Glutamatergic neuron (in vitro differentiated cells): ENCODE measurements at regions not wholly inside any gene's neighbourhood (a gene's known extent, or its start where the extent isn't known, plus 50 kb on each side); places are given as distances from the start of the nearest gene placed in this dataset.

Experiments used
- DNase-seq: peaks from one replicate; pipeline ENCODE4 v3.0.0; 2022
- H3K27ac Mint-ChIP-seq: one replicate; pipeline ENCODE4 v1.8.0; 2020; ENCODE audit warnings: mild to moderate bottlenecking, mixed read lengths, inconsistent platforms; ENCODE audit not compliant: unreplicated experiment
- H3K27me3 Mint-ChIP-seq: one replicate; pipeline ENCODE4 v1.8.0; 2020; ENCODE audit warnings: mild to moderate bottlenecking, moderate library complexity, mixed read lengths, inconsistent platforms; ENCODE audit not compliant: unreplicated experiment
- H3K36me3 Mint-ChIP-seq: one replicate; pipeline ENCODE4 v1.8.0; 2020; ENCODE audit warnings: mild to moderate bottlenecking, mixed read lengths, inconsistent platforms; ENCODE audit not compliant: unreplicated experiment
- H3K4me1 Mint-ChIP-seq: one replicate; pipeline ENCODE4 v1.8.0; 2020; ENCODE audit warnings: mild to moderate bottlenecking, low read depth, mixed read lengths, inconsistent platforms; ENCODE audit not compliant: unreplicated experiment
- H3K4me3 Mint-ChIP-seq: one replicate; pipeline ENCODE4 v1.8.0; 2020; ENCODE audit warnings: mild to moderate bottlenecking, mixed read lengths, inconsistent platforms; ENCODE audit not compliant: unreplicated experiment
- H3K9me3 Mint-ChIP-seq: one replicate; pipeline ENCODE4 v1.8.0; 2020; ENCODE audit warnings: mild to moderate bottlenecking, moderate library complexity, mixed read lengths, inconsistent platforms; ENCODE audit not compliant: unreplicated experiment
- TF ChIP-seq, protein P1 (sequence below): fragments of 200-600 bp; sonication (generic); IDR thresholded peaks from one replicate; pipeline ENCODE4 v1.5.0; 2021; ENCODE audit not compliant: partially characterized antibody, unreplicated experiment

DNA sequence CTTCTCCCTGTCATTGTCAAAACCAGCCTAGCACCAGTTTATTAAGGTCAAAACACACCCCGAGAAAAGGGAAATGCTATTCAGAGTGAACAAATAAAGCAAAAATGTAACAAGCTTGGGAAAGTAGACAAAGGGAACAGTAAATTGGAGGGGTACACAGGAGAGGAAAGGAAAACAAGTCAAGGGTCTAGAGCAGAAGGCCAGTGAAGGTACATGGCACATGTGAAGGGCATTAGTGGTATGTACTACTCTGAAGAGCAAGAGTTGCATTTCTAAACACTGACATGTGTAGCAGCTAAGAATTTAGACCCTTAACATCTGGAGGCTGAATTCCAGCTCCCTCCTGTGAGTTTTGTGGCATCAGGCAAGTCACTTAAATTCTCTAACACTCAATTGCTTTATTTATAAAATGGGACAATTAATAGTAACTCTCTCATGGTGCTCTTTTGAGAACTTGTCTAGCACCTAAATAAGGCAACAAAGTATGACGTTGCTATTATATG is 244.3 kb upstream of the ADAMTS9 start:
- Mint-ChIP-seq H3K36me3 (peaks cover 5% of the 10 kb centered on the region), H3K9me3 (no peaks in the 10 kb centered on the region), H3K4me3 (no peak overlapping the region), H3K4me1 (peaks cover 6% of the 10 kb centered on the region), H3K27ac (no peak overlapping the region), H3K27me3 (no peaks in the 10 kb centered on the region)
- DNase-seq, result no peak
- TF ChIP-seq, protein P1, sequence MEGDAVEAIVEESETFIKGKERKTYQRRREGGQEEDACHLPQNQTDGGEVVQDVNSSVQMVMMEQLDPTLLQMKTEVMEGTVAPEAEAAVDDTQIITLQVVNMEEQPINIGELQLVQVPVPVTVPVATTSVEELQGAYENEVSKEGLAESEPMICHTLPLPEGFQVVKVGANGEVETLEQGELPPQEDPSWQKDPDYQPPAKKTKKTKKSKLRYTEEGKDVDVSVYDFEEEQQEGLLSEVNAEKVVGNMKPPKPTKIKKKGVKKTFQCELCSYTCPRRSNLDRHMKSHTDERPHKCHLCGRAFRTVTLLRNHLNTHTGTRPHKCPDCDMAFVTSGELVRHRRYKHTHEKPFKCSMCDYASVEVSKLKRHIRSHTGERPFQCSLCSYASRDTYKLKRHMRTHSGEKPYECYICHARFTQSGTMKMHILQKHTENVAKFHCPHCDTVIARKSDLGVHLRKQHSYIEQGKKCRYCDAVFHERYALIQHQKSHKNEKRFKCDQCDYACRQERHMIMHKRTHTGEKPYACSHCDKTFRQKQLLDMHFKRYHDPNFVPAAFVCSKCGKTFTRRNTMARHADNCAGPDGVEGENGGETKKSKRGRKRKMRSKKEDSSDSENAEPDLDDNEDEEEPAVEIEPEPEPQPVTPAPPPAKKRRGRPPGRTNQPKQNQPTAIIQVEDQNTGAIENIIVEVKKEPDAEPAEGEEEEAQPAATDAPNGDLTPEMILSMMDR, result no peak

DNA sequence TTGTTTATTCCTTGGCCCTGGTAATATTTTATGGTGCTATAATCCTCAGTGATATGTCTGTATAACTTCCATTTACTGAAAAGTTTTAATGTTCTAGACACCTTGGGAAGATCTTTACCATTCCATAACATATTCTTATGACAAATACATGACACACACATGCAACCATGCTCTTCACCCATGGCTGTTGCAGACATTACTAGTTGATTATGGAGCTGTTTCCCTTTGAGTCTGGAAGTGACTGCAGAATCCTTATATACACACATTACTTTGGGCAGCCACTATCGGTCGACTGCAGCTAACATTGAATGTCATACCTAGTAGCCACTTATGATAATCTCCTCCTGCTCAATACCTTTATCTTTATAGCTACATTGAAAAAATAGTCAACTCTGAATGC is 243.1 kb upstream of the ADAMTS9 start:
- H3K4me3 Mint-ChIP-seq, result no peak overlapping the region
- TF ChIP-seq, protein P1, result no peak

DNA sequence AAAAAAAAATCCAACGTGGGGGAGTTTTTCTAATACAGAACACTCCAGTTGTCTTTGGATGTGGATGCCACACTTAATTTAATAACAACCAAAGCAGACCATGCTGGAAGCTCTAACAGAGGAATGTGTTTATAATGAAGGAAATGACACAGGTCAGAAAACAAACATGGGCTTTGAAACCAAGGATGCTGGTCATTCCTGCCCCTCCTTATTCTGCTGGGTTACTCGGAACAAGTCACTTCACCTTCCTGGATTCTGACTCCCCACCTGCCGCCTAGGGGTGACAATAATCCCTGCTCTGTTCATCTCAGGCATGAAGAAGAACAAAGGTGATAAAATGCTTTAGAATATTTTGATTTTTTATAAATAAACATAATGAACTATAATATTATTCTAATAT is 240.9 kb upstream of the ADAMTS9 start:
- TF ChIP-seq, protein P1, result no peak
- H3K36me3 Mint-ChIP-seq, result peaks cover 5% of the 10 kb centered on the region
- H3K4me3 Mint-ChIP-seq, result no peak overlapping the region
- H3K27ac Mint-ChIP-seq, result no peak overlapping the region
- no peaks in the 10 kb centered on the region for H3K27me3 Mint-ChIP-seq
- H3K4me1 Mint-ChIP-seq, result peaks cover 12% of the 10 kb centered on the region
- no peaks in the 10 kb centered on the region for H3K9me3 Mint-ChIP-seq
- DNase-seq, result no peak

More for the DNA sequence above, 243.1 kb upstream of the ADAMTS9 start:
- Mint-ChIP-seq H3K27me3 (no peaks in the 10 kb centered on the region), H3K4me1 (peaks cover 12% of the 10 kb centered on the region), H3K9me3 (no peaks in the 10 kb centered on the region), H3K36me3 (peaks cover 5% of the 10 kb centered on the region), H3K27ac (no peak overlapping the region)
- DNase-seq, result no peak

DNA sequence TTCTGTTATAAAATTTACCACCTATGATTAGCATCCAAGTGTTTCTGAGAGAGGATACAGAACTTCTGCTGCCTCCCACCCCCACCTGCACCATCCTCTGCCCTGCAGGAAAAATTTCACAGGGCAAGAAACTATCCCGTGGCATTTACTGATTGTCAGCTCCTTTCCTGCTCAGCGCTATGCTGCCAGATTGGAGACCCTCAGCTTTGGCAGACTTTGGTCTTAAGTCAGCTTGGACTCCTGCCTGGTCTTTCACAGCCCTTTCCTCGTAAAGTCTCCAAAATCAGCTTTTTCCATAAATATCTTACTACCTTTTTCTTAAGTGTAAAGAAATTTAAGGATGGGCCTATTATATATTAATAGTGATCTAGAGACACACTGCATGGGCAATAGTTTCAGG is 239.9 kb upstream of the ADAMTS9 start:
- TF ChIP-seq, protein P1, result no peak
- H3K27ac Mint-ChIP-seq, result no peak overlapping the region
- no peak overlapping the region for H3K4me3 Mint-ChIP-seq
- H3K4me1 Mint-ChIP-seq, result peaks cover 12% of the 10 kb centered on the region
- H3K27me3 Mint-ChIP-seq, result no peaks in the 10 kb centered on the region
- DNase-seq, result no peak
- H3K36me3 Mint-ChIP-seq, result peaks cover 2% of the 10 kb centered on the region
- H3K9me3 Mint-ChIP-seq, result no peaks in the 10 kb centered on the region

DNA sequence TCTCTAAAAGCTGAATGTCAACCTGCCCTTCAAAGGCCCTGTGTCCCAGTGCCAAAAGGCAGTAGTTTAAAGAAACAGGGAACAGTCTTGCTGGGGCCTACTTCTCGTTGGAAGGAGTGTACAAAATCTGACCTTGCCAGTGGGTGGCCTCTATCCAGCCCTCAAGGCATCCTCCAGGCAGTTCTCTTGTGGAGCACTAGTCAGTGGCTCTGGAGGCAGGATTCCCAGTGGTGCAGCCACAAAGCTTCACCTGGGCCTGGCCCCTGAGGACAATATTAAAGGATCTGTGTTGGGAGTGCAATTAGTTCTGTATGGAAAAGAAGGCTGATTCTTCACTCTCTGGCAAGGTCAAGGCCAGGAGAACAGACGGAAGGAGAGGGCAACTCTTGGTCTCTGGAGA is 237.8 kb upstream of the ADAMTS9 start:
- Mint-ChIP-seq H3K9me3 (no peaks in the 10 kb centered on the region), H3K4me3 (no peak overlapping the region), H3K4me1 (peaks cover 12% of the 10 kb centered on the region), H3K36me3 (no peaks in the 10 kb centered on the region), H3K27ac (no peak overlapping the region), H3K27me3 (no peaks in the 10 kb centered on the region)
- no peak for DNase-seq
- TF ChIP-seq, protein P1, result no peak
